ENCODE measurements at regions not wholly inside any gene's neighbourhood (a gene's known extent, or its start where the extent isn't known, plus 50 kb on each side); places are given as distances from the start of the nearest gene placed in this dataset.
A peak's percentile ranks its signal among the peaks of the same experiment; 100 is the strongest.

- DNase-seq (ENCODE audit: insufficient read length, low spot score, missing footprints), result no peak
- Histone ChIP-seq H3K4me3 (ENCODE audit: insufficient read depth, low read length) (no peak overlapping the region), H3K36me3 (ENCODE audit: insufficient read depth, low read length) (no peaks in the 10 kb centered on the region), H3K4me1 (ENCODE audit: insufficient read depth, low read length) (peaks cover 7% of the 10 kb centered on the region), H3K79me2 (ENCODE audit: insufficient read depth, low read length) (no peaks in the 10 kb centered on the region), H3K9me3 (ENCODE audit: low read depth, low read length) (no peaks in the 10 kb centered on the region), H2AFZ (ENCODE audit: low read length) (no peak overlapping the region), H3K27me3 (ENCODE audit: insufficient read depth, low read length) (no peaks in the 10 kb centered on the region), H3K4me2 (ENCODE audit: insufficient read depth, low read length) (no peak overlapping the region), H3K27ac (ENCODE audit: low read depth, low read length) (no peak overlapping the region), H4K20me1 (ENCODE audit: insufficient read depth, low read length) (no peaks in the 10 kb centered on the region)
- TF ChIP-seq CTCF (IDR thresholded peaks at IDR 0.05; ENCODE audit: extremely low read depth, low read depth, low read length), result no peak
Measured at GRCh38 chr10:44647473-44647872, 262.6 kb upstream of the CXCL12 start.

- no peak overlapping the region for H3K4me3 ChIP-seq (ENCODE audit: insufficient read depth, low read length)
- no peak overlapping the region for H3K4me2 ChIP-seq (ENCODE audit: insufficient read depth, low read length)
- no peaks in the 10 kb centered on the region for H3K36me3 ChIP-seq (ENCODE audit: insufficient read depth, low read length)
- no peak overlapping the region for H3K27ac ChIP-seq (ENCODE audit: low read depth, low read length)
- H2AFZ ChIP-seq (ENCODE audit: low read length), result peak overlapping the region; percentile 27
- H3K27me3 ChIP-seq (ENCODE audit: insufficient read depth, low read length), result no peaks in the 10 kb centered on the region
- no peaks in the 10 kb centered on the region for H3K79me2 ChIP-seq (ENCODE audit: insufficient read depth, low read length)
- TF ChIP-seq CTCF (IDR thresholded peaks at IDR 0.05; ENCODE audit: extremely low read depth, low read depth, low read length), result no peak
- H3K9me3 ChIP-seq (ENCODE audit: low read depth, low read length), result no peaks in the 10 kb centered on the region
- peak; percentile 56 for DNase-seq (ENCODE audit: insufficient read length, low spot score, missing footprints)
- peaks cover 7% of the 10 kb centered on the region for H3K4me1 ChIP-seq (ENCODE audit: insufficient read depth, low read length)
- H4K20me1 ChIP-seq (ENCODE audit: insufficient read depth, low read length), result no peaks in the 10 kb centered on the region
Measured at GRCh38 chr10:44647877-44648542, 263.1 kb upstream of the CXCL12 start.

GRCh38 chr10:44650691-44651661, 260.2 kb upstream of the TMEM72 start:
- no peaks in the 10 kb centered on the region for H3K9me3 ChIP-seq (ENCODE audit: low read depth, low read length)
- H3K4me1 ChIP-seq (ENCODE audit: insufficient read depth, low read length), result peaks cover 7% of the 10 kb centered on the region
- peak overlapping the region; percentile 54 for H2AFZ ChIP-seq (ENCODE audit: low read length)
- H3K27me3 ChIP-seq (ENCODE audit: insufficient read depth, low read length), result no peaks in the 10 kb centered on the region
- peak; percentile 32 for DNase-seq (ENCODE audit: insufficient read length, low spot score, missing footprints)
- H3K4me2 ChIP-seq (ENCODE audit: insufficient read depth, low read length), result no peak overlapping the region
- no peaks in the 10 kb centered on the region for H3K79me2 ChIP-seq (ENCODE audit: insufficient read depth, low read length)
- no peaks in the 10 kb centered on the region for H3K36me3 ChIP-seq (ENCODE audit: insufficient read depth, low read length)
- no peak overlapping the region for H3K27ac ChIP-seq (ENCODE audit: low read depth, low read length)
- no peaks in the 10 kb centered on the region for H4K20me1 ChIP-seq (ENCODE audit: insufficient read depth, low read length)
- TF ChIP-seq CTCF (IDR thresholded peaks at IDR 0.05; ENCODE audit: extremely low read depth, low read depth, low read length), result no peak
- H3K4me3 ChIP-seq (ENCODE audit: insufficient read depth, low read length), result no peak overlapping the region

GRCh38 chr10:44651834-44652233, 259.3 kb upstream of the TMEM72 start:
- H2AFZ ChIP-seq (ENCODE audit: low read length), result no peak overlapping the region
- H3K9me3 ChIP-seq (ENCODE audit: low read depth, low read length), result no peaks in the 10 kb centered on the region
- TF ChIP-seq CTCF (IDR thresholded peaks at IDR 0.05; ENCODE audit: extremely low read depth, low read depth, low read length), result no peak
- no peak for DNase-seq (ENCODE audit: insufficient read length, low spot score, missing footprints)
- H3K4me3 ChIP-seq (ENCODE audit: insufficient read depth, low read length), result no peak overlapping the region
- no peaks in the 10 kb centered on the region for H3K27me3 ChIP-seq (ENCODE audit: insufficient read depth, low read length)
- H3K36me3 ChIP-seq (ENCODE audit: insufficient read depth, low read length), result no peaks in the 10 kb centered on the region
- H3K79me2 ChIP-seq (ENCODE audit: insufficient read depth, low read length), result no peaks in the 10 kb centered on the region
- H3K27ac ChIP-seq (ENCODE audit: low read depth, low read length), result no peak overlapping the region
- no peaks in the 10 kb centered on the region for H4K20me1 ChIP-seq (ENCODE audit: insufficient read depth, low read length)
- peaks cover 13% of the 10 kb centered on the region for H3K4me1 ChIP-seq (ENCODE audit: insufficient read depth, low read length)
- no peak overlapping the region for H3K4me2 ChIP-seq (ENCODE audit: insufficient read depth, low read length)
